GM12875 (cell line): ENCODE measurements at regions not wholly inside any gene's neighbourhood (a gene's known extent, or its start where the extent isn't known, plus 50 kb on each side); places are given as distances from the start of the nearest gene placed in this dataset.

Experiments
- H3K4me3 ChIP-seq: one replicate; pipeline ENCODE4 v1.5.1; 2011; ENCODE audit warnings: low read depth, low read length, control low read depth
- TF ChIP-seq, protein P1 (sequence below): IDR thresholded peaks from 2 replicates; pipeline ENCODE4 v1.5.1; 2011; ENCODE audit warnings: low read depth, mild to moderate bottlenecking, control low read depth, inconsistent platforms, low read length, moderate library complexity, borderline replicate concordance; ENCODE audit not compliant: insufficient read depth

DNA sequence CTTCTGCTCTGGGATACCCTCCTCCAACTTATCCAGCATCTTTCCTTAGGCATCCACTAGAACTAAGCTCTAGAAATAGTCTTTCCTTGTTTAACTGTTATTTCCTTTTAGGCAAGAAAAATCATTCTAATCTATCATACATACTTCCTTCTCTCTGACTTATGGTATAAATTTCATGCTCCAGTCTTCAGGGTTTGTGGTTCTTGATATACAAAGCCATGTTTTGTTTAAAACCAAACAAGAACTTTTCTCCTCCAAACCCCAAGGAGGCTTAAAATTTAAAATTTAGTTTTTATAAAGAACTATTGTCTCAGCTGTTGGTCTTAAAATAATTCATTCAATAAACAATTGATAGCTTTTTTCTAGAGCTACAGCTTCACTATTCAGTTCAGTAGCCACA, 77.2 kb downstream of the CD164 start:
- no peak overlapping the region for H3K4me3 ChIP-seq
- TF ChIP-seq, protein P1, sequence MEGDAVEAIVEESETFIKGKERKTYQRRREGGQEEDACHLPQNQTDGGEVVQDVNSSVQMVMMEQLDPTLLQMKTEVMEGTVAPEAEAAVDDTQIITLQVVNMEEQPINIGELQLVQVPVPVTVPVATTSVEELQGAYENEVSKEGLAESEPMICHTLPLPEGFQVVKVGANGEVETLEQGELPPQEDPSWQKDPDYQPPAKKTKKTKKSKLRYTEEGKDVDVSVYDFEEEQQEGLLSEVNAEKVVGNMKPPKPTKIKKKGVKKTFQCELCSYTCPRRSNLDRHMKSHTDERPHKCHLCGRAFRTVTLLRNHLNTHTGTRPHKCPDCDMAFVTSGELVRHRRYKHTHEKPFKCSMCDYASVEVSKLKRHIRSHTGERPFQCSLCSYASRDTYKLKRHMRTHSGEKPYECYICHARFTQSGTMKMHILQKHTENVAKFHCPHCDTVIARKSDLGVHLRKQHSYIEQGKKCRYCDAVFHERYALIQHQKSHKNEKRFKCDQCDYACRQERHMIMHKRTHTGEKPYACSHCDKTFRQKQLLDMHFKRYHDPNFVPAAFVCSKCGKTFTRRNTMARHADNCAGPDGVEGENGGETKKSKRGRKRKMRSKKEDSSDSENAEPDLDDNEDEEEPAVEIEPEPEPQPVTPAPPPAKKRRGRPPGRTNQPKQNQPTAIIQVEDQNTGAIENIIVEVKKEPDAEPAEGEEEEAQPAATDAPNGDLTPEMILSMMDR: no peak

DNA sequence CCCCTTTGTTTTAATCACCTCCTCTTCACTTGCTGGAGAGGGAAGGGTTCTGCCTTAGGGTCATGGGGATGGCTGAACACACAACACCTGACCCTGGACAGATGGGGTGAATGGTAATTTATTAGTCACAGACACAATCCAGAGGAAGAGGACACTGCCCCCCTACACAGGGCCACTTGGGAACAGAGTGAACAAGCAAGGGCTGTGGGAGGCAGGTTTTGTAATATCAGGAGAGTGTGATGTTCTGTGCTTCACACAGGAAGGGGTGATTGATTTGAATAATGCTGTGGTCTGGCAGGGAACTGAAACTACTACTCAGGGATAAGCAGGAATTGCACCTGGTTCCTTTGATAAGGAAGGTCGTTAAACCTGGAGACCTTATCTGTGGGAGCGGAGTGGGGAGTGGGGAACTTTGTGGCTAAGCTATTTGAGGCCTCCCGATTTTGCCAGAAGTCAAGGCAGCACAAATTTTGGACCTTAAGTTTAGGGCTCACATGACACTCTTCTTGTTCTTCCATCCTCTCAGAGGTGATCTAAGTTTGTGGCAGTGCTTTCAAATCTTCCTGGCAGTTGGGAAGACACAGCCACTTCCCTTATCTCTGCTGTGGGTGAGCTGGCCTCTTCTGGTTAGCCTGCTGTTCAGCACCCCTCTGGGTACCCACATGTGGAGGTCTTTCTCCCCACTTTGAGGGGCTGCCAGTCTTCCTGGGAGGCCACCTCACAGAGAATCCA, 77.8 kb downstream of the CD164 start:
- TF ChIP-seq, protein P1: no peak
- H3K4me3 ChIP-seq: no peak overlapping the region

DNA sequence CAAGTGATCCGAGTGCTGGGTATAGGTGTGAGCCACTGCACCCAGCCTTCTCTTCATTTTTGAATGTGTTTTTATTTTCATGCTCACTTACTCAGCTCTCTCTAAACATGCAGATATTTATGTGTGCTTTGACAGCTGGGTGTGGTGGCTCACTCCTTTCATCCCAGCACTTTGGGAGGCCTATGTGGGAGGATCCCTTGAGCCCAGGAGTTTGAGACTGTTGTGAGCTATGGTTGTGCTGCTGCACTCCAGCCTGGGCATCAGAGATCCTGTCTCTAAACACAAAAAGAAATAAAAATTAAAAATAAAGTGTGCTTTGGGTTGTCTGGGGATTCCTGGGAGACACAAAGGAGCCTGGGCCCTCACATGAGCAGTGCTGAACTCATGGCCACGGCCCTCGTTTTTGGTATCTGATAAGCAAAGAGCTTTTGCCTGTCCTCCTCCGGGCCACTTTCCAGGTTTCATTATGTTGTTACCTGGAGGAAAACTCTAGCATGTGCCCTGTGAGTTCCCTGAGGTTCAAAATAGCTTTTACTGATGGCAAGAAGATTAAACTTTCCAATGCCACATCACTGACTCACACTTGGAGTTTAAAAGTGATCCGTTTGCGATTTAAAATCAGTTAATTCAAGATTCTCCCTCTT, 78.5 kb downstream of the CD164 start:
- TF ChIP-seq, protein P1: no peak
- H3K4me3 ChIP-seq: no peak overlapping the region

DNA sequence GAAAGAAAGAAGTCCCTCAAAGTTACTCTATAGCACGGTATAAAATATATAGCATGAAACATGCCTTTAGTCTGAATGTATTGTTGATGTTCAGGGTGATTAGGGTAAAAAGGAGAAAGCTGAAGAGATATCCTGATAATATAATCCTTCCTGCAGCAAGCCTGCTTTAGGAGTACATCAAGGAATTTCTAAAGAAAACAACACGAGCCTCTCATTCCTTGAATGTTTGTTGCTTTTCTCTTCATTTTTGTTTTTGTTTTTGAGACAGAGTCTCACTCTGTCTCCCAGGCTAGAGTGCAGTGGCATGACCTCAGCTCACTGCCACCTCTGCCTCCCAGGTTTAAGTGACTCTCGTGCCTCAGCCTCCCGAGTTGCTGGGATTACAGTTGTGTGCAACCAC, 79.1 kb downstream of the CD164 start:
- no peak overlapping the region for H3K4me3 ChIP-seq
- TF ChIP-seq, protein P1: no peak

DNA sequence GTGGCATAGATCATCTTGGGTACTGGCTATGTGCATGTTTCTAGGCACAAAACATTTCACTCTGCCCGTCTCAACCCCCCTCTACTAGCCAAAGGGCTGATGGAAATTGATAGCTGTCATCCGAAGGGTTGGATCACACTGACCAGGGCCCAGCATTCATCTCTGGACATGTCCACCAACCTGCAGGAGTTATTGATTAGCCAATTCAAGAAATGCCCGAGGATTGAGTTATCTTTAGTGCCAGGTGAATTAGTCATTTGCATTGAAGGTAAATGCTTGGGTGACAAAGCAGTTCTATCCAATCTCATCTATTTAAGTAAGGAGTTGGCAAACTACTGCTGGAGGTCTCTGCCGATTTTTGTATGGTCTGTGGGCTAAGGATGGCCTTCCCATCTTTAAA, 80.1 kb downstream of the CD164 start:
- TF ChIP-seq, protein P1: no peak
- no peak overlapping the region for H3K4me3 ChIP-seq

DNA sequence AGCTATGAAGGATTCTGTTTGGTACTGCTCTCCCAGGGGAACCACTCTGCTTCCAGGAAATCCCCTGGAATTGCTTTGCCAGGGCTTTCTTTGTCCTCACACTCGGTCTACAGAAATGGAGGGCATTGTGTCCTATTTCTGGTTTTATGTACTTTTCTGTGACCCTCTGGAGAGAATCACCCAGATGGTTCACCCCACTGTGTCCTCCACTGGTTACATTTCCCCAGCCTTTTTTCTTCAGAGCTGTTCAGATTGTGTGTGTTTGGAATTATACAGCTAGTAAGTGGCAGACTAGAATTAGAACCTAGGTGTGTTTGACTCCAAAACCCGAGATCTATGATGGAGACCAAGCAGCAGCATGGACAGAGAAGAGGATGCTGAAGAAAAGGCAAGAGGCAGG, 80.8 kb downstream of the CD164 start:
- no peak overlapping the region for H3K4me3 ChIP-seq
- TF ChIP-seq, protein P1: no peak

DNA sequence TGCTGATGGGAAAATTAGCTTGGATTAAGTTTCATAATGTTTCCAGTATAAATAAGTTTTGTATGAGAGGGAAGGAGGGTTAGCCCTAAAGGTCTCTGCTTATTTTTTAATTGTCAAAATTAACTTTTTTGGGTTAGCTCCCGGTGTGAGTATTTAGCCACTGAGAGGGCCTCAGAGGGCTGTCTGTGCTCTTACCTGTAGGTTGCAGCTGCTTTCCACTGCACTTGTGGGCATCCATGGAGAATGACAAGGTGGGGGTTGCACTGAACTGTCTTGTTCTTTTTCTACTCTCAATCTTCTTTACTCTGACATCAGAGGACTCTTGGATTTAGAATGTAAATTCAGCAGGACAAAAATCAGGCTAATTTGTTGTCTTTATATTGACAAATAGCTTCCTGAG, 81.4 kb downstream of the CD164 start:
- TF ChIP-seq, protein P1: no peak
- H3K4me3 ChIP-seq: no peak overlapping the region
